IPS-15b (cell line): ENCODE measurements at regions not wholly inside any gene's neighbourhood (a gene's known extent, or its start where the extent isn't known, plus 50 kb on each side); places are given as distances from the start of the nearest gene placed in this dataset.

Experiments
- H3K27me3 ChIP-seq: one replicate; pipeline ENCODE4 v1.6.1; 2013; ENCODE audit warnings: low read length; ENCODE audit not compliant: control insufficient read depth, insufficient read depth
- H3K36me3 ChIP-seq: one replicate; pipeline ENCODE4 v1.6.1; 2013; ENCODE audit warnings: low read length; ENCODE audit not compliant: control insufficient read depth, insufficient read depth
- H3K4me1 ChIP-seq: one replicate; pipeline ENCODE4 v1.6.1; 2013; ENCODE audit warnings: mild to moderate bottlenecking, low read length; ENCODE audit not compliant: control insufficient read depth, insufficient read depth
- H3K4me3 ChIP-seq: one replicate; pipeline ENCODE4 v1.5.1; 2013; ENCODE audit warnings: low read depth, low read length
- H3K9ac ChIP-seq: one replicate; pipeline ENCODE4 v1.6.1; 2013; ENCODE audit warnings: low read depth, mild to moderate bottlenecking, low read length
- H3K9me3 ChIP-seq: one replicate; pipeline ENCODE4 v1.6.1; 2013; ENCODE audit warnings: mild to moderate bottlenecking, low read length; ENCODE audit not compliant: control insufficient read depth, insufficient read depth

DNA sequence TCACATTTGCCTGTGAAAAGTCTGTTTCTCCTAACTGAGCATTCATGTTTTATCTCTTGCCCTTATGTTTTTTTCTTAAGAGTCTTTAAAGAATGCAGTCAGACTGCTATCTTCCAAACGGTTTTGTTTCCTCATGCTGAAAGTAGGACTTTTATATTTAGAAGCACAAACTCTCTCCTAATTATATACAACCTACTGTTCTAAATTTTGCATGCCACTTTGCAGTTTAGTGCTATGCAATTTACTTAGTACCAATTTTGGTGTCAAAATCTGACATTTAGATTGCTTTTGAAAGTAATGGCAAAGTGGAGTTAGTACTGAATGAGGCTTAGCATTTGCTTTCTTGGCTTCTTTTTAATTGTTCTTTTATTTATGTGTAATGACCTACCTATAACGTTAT, 55.1 kb upstream of the PCDH20 start:
- Histone ChIP-seq H3K4me1 (no peaks in the 10 kb centered on the region), H3K27me3 (no peaks in the 10 kb centered on the region), H3K9ac (no peak overlapping the region), H3K36me3 (no peaks in the 10 kb centered on the region), H3K9me3 (no peaks in the 10 kb centered on the region), H3K4me3 (no peak overlapping the region)

DNA sequence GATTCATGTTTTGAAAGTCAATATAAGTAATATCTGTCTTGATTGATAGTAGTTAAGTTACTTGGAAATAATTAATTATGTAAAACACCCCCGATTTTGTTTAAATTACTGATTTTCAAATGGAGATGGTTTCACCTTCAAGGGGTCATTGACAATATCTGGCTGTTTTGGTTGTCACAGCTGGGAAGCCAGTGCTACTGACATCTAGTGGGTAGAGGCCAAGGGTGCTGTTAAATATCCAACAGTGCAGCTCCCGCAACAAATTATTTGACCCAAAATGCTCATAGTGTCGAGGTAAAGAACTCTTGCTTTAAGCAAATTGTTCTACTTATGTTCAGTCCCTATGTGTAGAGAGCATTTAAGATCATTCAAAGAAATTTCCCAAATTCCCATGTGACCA, 50.6 kb upstream of the PCDH20 start:
- Histone ChIP-seq H3K4me1 (no peaks in the 10 kb centered on the region), H3K9me3 (no peaks in the 10 kb centered on the region), H3K36me3 (no peaks in the 10 kb centered on the region), H3K4me3 (no peak overlapping the region), H3K27me3 (no peaks in the 10 kb centered on the region), H3K9ac (no peak overlapping the region)
